K562 (cell line): ENCODE measurements at regions not wholly inside any gene's neighbourhood (a gene's known extent, or its start where the extent isn't known, plus 50 kb on each side); places are given as distances from the start of the nearest gene placed in this dataset.

Experiments
- ARNT ChIP-seq, 2 experiments: fragments of 450-650 bp; IDR thresholded peaks; 2 replicates each; pipeline ENCODE4 v1.6.1; 2016; ENCODE audit warnings: mild to moderate bottlenecking in 1 of 2
- ASH1L ChIP-seq: fragments of 450-650 bp; IDR thresholded peaks from 2 replicates; pipeline ENCODE4 v1.6.1; 2018; ENCODE audit warnings: borderline replicate concordance, mild to moderate bottlenecking, low read depth; ENCODE audit not compliant: partially characterized antibody
- CHD2 ChIP-seq: IDR thresholded peaks from 2 replicates; pipeline ENCODE4 v1.6.1; 2011; ENCODE audit warnings: low read depth, low read length
- COPS2 ChIP-seq: fragments of 450-650 bp; conservative IDR thresholded peaks from 2 replicates; pipeline ENCODE4 v1.6.1; 2016; ENCODE audit warnings: mild to moderate bottlenecking, moderate library complexity
- EGR1 ChIP-seq: fragments of 450-650 bp; conservative IDR thresholded peaks from 2 replicates; pipeline ENCODE4 v1.6.1; 2017; ENCODE audit warnings: mild to moderate bottlenecking
- NFATC3 ChIP-seq: fragments of 450-650 bp; IDR thresholded peaks from 2 replicates; pipeline ENCODE4 v1.6.1; 2017; ENCODE audit warnings: mild to moderate bottlenecking
- NFE2L1 ChIP-seq: fragments of 450-650 bp; IDR thresholded peaks from 2 replicates; pipeline ENCODE4 v1.6.1; 2016; ENCODE audit warnings: missing genetic modification characterization, low read depth, mild to moderate bottlenecking, missing compliant biosample characterization, moderate library complexity, borderline replicate concordance
- PML ChIP-seq: IDR thresholded peaks from 2 replicates; pipeline ENCODE4 v1.6.1; 2012; ENCODE audit warnings: low read length, inconsistent platforms
- RAD21 ChIP-seq, 2 experiments: fragments of 250-450 bp in 1 of 2; fragments of 450-650 bp in 1 of 2; sonication (Bioruptor Pico) in 1 of 2; formaldehyde crosslinking in 1 of 2; IDR thresholded peaks in 1 of 2; conservative IDR thresholded peaks in 1 of 2; 2 replicates each; pipeline versions ENCODE4 v1.4.0 to v1.8.0; 2020 to 2022; ENCODE audit warnings: mild to moderate bottlenecking in 2 of 2, moderate library complexity in 1 of 2
- RAD51 ChIP-seq: fragments of 450-650 bp; IDR thresholded peaks from 2 replicates; pipeline ENCODE4 v1.7.1; 2016; ENCODE audit warnings: low read depth, mild to moderate bottlenecking, borderline replicate concordance
- RUNX1 ChIP-seq: sonication (generic); IDR thresholded peaks from 2 replicates; pipeline ENCODE4 v1.6.1; 2016; ENCODE audit warnings: antibody characterized with exemption, low read depth
- TEAD2 ChIP-seq: fragments of 450-650 bp; IDR thresholded peaks from 2 replicates; pipeline ENCODE4 v1.6.1; 2016; ENCODE audit warnings: missing genetic modification characterization, control low read depth, missing compliant biosample characterization
- ZNF175 ChIP-seq: fragments of 200-800 bp; sonication (Bioruptor generic); IDR thresholded peaks from 2 replicates; pipeline ENCODE4 v1.6.1; 2016; ENCODE audit warnings: low read depth, mild to moderate bottlenecking, missing genetic modification characterization, missing compliant biosample characterization
- ZNF263 ChIP-seq: sonication (generic); formaldehyde crosslinking; IDR thresholded peaks from 2 replicates; pipeline ENCODE4 v1.8.0; 2022; ENCODE audit warnings: mild to moderate bottlenecking, missing genetic modification reagents, borderline replicate concordance
- ZNF311 ChIP-seq: fragments of 250-450 bp; sonication (Bioruptor Pico); IDR thresholded peaks from 2 replicates; pipeline ENCODE4 v1.4.0; 2020; ENCODE audit warnings: mild to moderate bottlenecking, moderate library complexity
- ZNF316 ChIP-seq: fragments of 450-650 bp; IDR thresholded peaks from 2 replicates; pipeline ENCODE4 v1.6.1; 2016
- ZNF324 ChIP-seq: fragments of 250-450 bp; sonication (Bioruptor Pico); IDR thresholded peaks from 2 replicates; pipeline ENCODE4 v1.4.0; 2020; ENCODE audit warnings: mild to moderate bottlenecking
- ZNF354B ChIP-seq: fragments of 250-450 bp; sonication (Bioruptor Pico); IDR thresholded peaks from 2 replicates; pipeline ENCODE4 v1.4.0; 2020
- ZSCAN32 ChIP-seq: fragments of 450-650 bp; formaldehyde crosslinking; IDR thresholded peaks from 2 replicates; pipeline ENCODE4 v1.4.0; 2020; ENCODE audit warnings: mild to moderate bottlenecking, moderate library complexity
- TF ChIP-seq, protein P1 (sequence below): fragments of 450-650 bp; IDR thresholded peaks from 2 replicates; pipeline ENCODE4 v1.6.1; 2016
- TF ChIP-seq, protein P2 (sequence below): sonication (generic); formaldehyde crosslinking; IDR thresholded peaks from 2 replicates; pipeline ENCODE4 v1.8.1; 2022; ENCODE audit warnings: missing genetic modification reagents
- TF ChIP-seq, protein P3 (sequence below): fragments of 450-650 bp; IDR thresholded peaks from 2 replicates; pipeline ENCODE4 v1.6.1; 2016; ENCODE audit warnings: low read depth

DNA sequence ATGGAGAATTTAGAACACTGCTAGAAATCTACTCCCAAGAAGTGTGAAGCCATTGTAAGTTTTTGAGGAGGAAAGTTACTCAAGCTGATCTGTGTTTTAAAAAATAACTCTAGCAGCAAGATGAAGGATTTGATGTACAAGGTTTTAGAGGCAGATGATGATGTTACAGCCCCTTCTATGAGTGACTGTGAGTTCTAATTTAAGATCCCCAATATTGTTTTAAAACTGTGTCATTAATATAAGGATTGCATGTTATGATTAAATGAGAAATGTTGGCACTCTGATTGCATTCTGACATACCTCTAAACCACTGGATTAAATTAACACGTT lies 293.5 kb downstream of the ADGB start (continued):
- TF ChIP-seq TEAD2 (tag) (0 out of 2 replicates have a peak, but pooled peaks have one; percentile 0), NFE2L1 (tag) (no peak), ZNF324 (peak; percentile 55; the same call in 1 of the 2 replicates), RUNX1 (no peak), NFATC3 (0 out of 2 replicates have a peak, but pooled peaks have one; percentile 12), ASH1L (no peak), PML (no peak), RAD21 (CRISPR knock-in tag; conservative IDR thresholded peaks at IDR 0.05 in 1 of 2, IDR thresholded peaks at IDR 0.05 in 1 of 2) (no peak), COPS2 (no peak), ZNF311 (CRISPR knock-in tag) (0 out of 2 replicates have a peak, but pooled peaks have one; percentile 36), ZNF354B (no peak), CHD2 (no peak), RAD51 (no peak), ZNF175 (CRISPR knock-in tag) (0 out of 2 replicates have a peak, but pooled peaks have one; percentile 5), ZNF263 (CRISPR knock-in tag) (no peak), ZNF316 (no peak), EGR1 (no peak), ARNT (IDR thresholded peaks at IDR 0.05) (no peak), ZSCAN32 (CRISPR knock-in tag) (no peak)
- TF ChIP-seq, protein P1, sequence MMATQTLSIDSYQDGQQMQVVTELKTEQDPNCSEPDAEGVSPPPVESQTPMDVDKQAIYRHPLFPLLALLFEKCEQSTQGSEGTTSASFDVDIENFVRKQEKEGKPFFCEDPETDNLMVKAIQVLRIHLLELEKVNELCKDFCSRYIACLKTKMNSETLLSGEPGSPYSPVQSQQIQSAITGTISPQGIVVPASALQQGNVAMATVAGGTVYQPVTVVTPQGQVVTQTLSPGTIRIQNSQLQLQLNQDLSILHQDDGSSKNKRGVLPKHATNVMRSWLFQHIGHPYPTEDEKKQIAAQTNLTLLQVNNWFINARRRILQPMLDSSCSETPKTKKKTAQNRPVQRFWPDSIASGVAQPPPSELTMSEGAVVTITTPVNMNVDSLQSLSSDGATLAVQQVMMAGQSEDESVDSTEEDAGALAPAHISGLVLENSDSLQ = no peak
- TF ChIP-seq, protein P2, sequence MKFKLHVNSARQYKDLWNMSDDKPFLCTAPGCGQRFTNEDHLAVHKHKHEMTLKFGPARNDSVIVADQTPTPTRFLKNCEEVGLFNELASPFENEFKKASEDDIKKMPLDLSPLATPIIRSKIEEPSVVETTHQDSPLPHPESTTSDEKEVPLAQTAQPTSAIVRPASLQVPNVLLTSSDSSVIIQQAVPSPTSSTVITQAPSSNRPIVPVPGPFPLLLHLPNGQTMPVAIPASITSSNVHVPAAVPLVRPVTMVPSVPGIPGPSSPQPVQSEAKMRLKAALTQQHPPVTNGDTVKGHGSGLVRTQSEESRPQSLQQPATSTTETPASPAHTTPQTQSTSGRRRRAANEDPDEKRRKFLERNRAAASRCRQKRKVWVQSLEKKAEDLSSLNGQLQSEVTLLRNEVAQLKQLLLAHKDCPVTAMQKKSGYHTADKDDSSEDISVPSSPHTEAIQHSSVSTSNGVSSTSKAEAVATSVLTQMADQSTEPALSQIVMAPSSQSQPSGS = no peak
- TF ChIP-seq, protein P3, sequence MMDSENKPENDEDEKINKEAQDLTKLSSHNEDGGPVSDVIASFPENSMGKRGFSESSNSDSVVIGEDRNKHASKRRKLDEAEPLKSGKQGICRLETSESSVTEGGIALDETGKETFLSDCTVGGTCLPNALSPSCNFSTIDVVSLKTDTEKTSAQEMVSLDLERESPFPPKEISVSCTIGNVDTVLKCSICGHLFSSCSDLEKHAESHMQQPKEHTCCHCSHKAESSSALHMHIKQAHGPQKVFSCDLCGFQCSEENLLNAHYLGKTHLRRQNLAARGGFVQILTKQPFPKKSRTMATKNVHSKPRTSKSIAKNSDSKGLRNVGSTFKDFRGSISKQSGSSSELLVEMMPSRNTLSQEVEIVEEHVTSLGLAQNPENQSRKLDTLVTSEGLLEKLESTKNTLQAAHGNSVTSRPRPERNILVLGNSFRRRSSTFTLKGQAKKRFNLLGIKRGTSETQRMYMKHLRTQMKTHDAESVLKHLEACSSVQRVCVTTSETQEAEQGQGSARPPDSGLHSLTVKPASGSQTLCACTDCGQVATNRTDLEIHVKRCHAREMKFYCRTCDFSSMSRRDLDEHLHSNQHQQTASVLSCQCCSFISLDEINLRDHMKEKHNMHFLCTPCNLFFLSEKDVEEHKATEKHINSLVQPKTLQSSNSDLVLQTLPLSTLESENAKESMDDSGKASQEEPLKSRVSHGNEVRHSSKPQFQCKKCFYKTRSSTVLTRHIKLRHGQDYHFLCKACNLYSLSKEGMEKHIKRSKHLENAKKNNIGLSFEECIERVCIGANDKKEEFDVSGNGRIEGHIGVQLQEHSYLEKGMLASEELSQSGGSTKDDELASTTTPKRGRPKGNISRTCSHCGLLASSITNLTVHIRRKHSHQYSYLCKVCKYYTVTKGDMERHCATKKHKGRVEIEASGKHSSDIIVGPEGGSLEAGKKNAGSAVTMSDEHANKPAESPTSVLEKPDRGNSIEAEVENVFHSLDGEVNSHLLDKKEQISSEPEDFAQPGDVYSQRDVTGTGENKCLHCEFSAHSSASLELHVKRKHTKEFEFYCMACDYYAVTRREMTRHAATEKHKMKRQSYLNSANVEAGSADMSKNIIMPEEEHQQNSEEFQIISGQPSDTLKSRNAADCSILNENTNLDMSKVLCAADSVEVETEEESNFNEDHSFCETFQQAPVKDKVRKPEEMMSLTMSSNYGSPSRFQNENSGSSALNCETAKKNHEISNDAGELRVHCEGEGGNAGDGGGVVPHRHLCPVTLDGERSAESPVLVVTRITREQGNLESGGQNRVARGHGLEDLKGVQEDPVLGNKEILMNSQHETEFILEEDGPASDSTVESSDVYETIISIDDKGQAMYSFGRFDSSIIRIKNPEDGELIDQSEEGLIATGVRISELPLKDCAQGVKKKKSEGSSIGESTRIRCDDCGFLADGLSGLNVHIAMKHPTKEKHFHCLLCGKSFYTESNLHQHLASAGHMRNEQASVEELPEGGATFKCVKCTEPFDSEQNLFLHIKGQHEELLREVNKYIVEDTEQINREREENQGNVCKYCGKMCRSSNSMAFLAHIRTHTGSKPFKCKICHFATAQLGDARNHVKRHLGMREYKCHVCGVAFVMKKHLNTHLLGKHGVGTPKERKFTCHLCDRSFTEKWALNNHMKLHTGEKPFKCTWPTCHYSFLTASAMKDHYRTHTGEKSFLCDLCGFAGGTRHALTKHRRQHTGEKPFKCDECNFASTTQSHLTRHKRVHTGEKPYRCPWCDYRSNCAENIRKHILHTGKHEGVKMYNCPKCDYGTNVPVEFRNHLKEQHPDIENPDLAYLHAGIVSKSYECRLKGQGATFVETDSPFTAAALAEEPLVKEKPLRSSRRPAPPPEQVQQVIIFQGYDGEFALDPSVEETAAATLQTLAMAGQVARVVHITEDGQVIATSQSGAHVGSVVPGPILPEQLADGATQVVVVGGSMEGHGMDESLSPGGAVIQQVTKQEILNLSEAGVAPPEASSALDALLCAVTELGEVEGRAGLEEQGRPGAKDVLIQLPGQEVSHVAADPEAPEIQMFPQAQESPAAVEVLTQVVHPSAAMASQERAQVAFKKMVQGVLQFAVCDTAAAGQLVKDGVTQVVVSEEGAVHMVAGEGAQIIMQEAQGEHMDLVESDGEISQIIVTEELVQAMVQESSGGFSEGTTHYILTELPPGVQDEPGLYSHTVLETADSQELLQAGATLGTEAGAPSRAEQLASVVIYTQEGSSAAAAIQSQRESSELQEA = no peak
